SU-DHL-6 (cell line): ENCODE measurements at regions not wholly inside any gene's neighbourhood (a gene's known extent, or its start where the extent isn't known, plus 50 kb on each side); places are given as distances from the start of the nearest gene placed in this dataset.

Source experiments
- H2AFZ ChIP-seq: fragments of 200-600 bp; sonication (generic); 2 replicates; pipeline ENCODE4 v1.6.1; 2014; ENCODE audit warnings: low read depth, mild to moderate bottlenecking, moderate library complexity, mixed read lengths, antibody characterized with exemption, low read length; ENCODE audit not compliant: severe bottlenecking
- H3F3A ChIP-seq: fragments of 200-600 bp; shearing (Covaris generic); 2 replicates; pipeline ENCODE4 v1.6.0; 2016; ENCODE audit warnings: antibody characterized with exemption, mild to moderate bottlenecking; ENCODE audit not compliant: insufficient read depth
- H3K27ac ChIP-seq: fragments of 200-600 bp; sonication (generic); 2 replicates; pipeline ENCODE4 v1.5.1; 2016; ENCODE audit warnings: low read depth, mild to moderate bottlenecking, low read length, moderate library complexity, mixed read lengths
- H3K27me3 ChIP-seq: fragments of 200-600 bp; sonication (generic), shearing (Covaris generic); 2 replicates; pipeline ENCODE4 v1.6.0; 2014; ENCODE audit warnings: mild to moderate bottlenecking, low read length
- H3K36me3 ChIP-seq: fragments of 200-600 bp; sonication (generic); 2 replicates; pipeline ENCODE4 v1.6.1; 2014; ENCODE audit warnings: mild to moderate bottlenecking, low read length, mixed read lengths
- H3K4me2 ChIP-seq: fragments of 300-600, 200-600 bp; shearing (Covaris generic), sonication (generic); 2 replicates; pipeline ENCODE4 v1.6.0; 2014; ENCODE audit warnings: low read length, low read depth, mild to moderate bottlenecking; ENCODE audit not compliant: poor library complexity, severe bottlenecking
- H3K4me3 ChIP-seq: fragments of 200-600 bp; sonication (generic); 2 replicates; pipeline ENCODE4 v1.5.1; 2014; ENCODE audit warnings: antibody characterized with exemption, low read length, mild to moderate bottlenecking, mixed read lengths; ENCODE audit not compliant: insufficient read depth, poor library complexity, severe bottlenecking
- H3K79me2 ChIP-seq: fragments of 200-600 bp; sonication (generic); 2 replicates; pipeline ENCODE4 v1.6.1; 2014; ENCODE audit warnings: mild to moderate bottlenecking, low read length, moderate library complexity; ENCODE audit not compliant: insufficient read depth
- H3K9ac ChIP-seq: fragments of 200-600 bp; sonication (generic); 2 replicates; pipeline ENCODE4 v1.7.0; 2014; ENCODE audit warnings: mild to moderate bottlenecking, low read length
- H3K9me2 ChIP-seq: fragments of 200-600 bp; sonication (generic); replicated peaks from 2 replicates; pipeline ENCODE4 v1.6.1; 2014; ENCODE audit warnings: low read length; ENCODE audit not compliant: insufficient read depth
- H3K9me3 ChIP-seq: fragments of 200-600 bp; sonication (generic); 2 replicates; pipeline ENCODE4 v1.6.1; 2014; ENCODE audit warnings: low read length, mixed read lengths; ENCODE audit not compliant: insufficient read depth
- H4K20me1 ChIP-seq: fragments of 200-600 bp; sonication (generic); 2 replicates; pipeline ENCODE4 v1.6.1; 2014; ENCODE audit warnings: low read depth, mild to moderate bottlenecking, antibody characterized with exemption, low read length, moderate library complexity, mixed read lengths
- EZH2phosphoT487 ChIP-seq: fragments of 200-600 bp; sonication (generic), shearing (Covaris generic); conservative IDR thresholded peaks from 2 replicates; pipeline ENCODE4 v1.6.1; 2018; ENCODE audit warnings: mild to moderate bottlenecking, antibody characterized with exemption, low read length, moderate library complexity, mixed read lengths
- TF ChIP-seq, protein P1 (sequence below): fragments of 200-600 bp; sonication (generic); IDR thresholded peaks from one replicate; pipeline ENCODE4 v1.5.1; 2017; ENCODE audit warnings: antibody characterized with exemption, mild to moderate bottlenecking, low read length, moderate library complexity; ENCODE audit not compliant: insufficient read depth, poor library complexity, severe bottlenecking

DNA sequence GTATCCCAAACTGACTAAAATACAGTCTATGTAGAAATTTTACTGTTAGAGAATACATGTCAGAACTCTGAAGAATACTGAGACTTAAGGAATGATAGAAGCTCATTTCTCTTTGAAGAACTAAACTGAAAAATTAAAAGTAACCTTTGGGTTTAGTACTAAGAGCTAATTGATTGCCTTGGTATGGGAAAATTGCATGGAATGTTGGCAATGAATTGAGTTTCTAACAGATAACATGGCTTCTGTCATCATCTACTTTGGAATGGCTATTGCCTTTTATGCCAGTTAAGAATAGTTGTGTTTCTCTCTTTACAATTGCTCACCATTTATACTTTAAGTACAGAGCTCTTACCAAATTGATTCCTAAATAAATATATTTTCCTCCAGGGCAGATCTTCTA, 308.8 kb upstream of the SYT1 start:
- no peaks in the 10 kb centered on the region for H3K27me3 ChIP-seq
- no peaks in the 10 kb centered on the region for H3K9me2 ChIP-seq
- no peaks in the 10 kb centered on the region for H3F3A ChIP-seq
- no peak overlapping the region for H3K4me3 ChIP-seq
- no peak overlapping the region for H3K4me2 ChIP-seq
- TF ChIP-seq, protein P1, sequence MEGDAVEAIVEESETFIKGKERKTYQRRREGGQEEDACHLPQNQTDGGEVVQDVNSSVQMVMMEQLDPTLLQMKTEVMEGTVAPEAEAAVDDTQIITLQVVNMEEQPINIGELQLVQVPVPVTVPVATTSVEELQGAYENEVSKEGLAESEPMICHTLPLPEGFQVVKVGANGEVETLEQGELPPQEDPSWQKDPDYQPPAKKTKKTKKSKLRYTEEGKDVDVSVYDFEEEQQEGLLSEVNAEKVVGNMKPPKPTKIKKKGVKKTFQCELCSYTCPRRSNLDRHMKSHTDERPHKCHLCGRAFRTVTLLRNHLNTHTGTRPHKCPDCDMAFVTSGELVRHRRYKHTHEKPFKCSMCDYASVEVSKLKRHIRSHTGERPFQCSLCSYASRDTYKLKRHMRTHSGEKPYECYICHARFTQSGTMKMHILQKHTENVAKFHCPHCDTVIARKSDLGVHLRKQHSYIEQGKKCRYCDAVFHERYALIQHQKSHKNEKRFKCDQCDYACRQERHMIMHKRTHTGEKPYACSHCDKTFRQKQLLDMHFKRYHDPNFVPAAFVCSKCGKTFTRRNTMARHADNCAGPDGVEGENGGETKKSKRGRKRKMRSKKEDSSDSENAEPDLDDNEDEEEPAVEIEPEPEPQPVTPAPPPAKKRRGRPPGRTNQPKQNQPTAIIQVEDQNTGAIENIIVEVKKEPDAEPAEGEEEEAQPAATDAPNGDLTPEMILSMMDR, result no peak
- no peak for TF ChIP-seq EZH2phosphoT487
- no peaks in the 10 kb centered on the region for H4K20me1 ChIP-seq
- no peak overlapping the region for H2AFZ ChIP-seq
- no peaks in the 10 kb centered on the region for H3K9me3 ChIP-seq
- no peaks in the 10 kb centered on the region for H3K79me2 ChIP-seq
- H3K27ac ChIP-seq, result no peak overlapping the region
- no peaks in the 10 kb centered on the region for H3K36me3 ChIP-seq
- H3K9ac ChIP-seq, result no peak overlapping the region

DNA sequence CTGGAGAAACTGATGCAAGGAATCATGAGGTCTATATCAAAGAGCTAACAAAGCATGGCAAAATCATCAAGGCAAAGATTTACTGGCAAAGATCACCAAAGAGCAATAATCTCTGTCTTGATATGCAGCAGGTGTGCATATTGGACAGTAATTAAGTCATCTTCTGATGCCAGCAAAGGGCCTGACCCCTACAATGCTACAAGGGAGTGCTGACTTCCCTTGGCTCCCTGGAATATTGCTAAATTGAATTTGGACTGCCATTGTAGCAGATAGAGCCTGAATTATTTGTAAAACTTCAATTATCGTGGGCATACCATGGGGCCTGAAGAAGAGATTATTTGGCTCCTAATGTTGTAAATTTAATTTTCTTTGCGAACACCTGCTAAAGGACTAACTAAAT, 307.9 kb upstream of the SYT1 start:
- no peak overlapping the region for H3K4me2 ChIP-seq
- TF ChIP-seq, protein P1, result no peak
- TF ChIP-seq EZH2phosphoT487, result no peak
- H3F3A ChIP-seq, result no peaks in the 10 kb centered on the region
- no peaks in the 10 kb centered on the region for H3K36me3 ChIP-seq
- H3K79me2 ChIP-seq, result no peaks in the 10 kb centered on the region
- no peaks in the 10 kb centered on the region for H3K9me3 ChIP-seq
- H3K9ac ChIP-seq, result no peak overlapping the region
- H4K20me1 ChIP-seq, result no peaks in the 10 kb centered on the region
- no peak overlapping the region for H3K27ac ChIP-seq
- no peaks in the 10 kb centered on the region for H3K9me2 ChIP-seq
- no peak overlapping the region for H3K4me3 ChIP-seq
- H2AFZ ChIP-seq, result no peak overlapping the region
- H3K27me3 ChIP-seq, result no peaks in the 10 kb centered on the region

DNA sequence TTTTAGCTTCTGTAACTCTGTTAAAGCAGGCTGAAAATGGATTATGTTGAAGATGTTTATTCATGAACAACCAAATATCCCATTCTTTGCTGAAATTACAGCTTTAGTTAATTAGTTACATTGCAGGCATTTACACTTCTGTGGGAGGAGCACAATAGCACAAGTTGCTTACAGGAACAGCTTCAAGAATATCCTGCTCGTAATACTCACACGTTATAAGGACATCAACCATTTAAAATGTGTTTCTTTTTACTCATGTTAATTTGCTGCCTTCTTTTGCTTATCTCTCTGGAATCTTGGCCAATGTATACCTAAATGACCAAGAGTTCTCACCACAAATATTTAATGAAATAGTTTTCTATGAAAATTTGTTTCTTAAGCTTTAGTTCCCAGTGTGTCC, 305.2 kb upstream of the SYT1 start:
- Histone ChIP-seq H3K9ac (no peak overlapping the region), H3K9me3 (no peaks in the 10 kb centered on the region), H3K36me3 (no peaks in the 10 kb centered on the region), H3K4me3 (no peak overlapping the region), H3K27me3 (no peaks in the 10 kb centered on the region), H2AFZ (no peak overlapping the region), H3K4me2 (no peak overlapping the region), H3K9me2 (no peaks in the 10 kb centered on the region), H3K79me2 (no peaks in the 10 kb centered on the region), H4K20me1 (no peaks in the 10 kb centered on the region), H3F3A (no peaks in the 10 kb centered on the region), H3K27ac (no peak overlapping the region)
- no peak for TF ChIP-seq EZH2phosphoT487
- TF ChIP-seq, protein P1, result no peak

DNA sequence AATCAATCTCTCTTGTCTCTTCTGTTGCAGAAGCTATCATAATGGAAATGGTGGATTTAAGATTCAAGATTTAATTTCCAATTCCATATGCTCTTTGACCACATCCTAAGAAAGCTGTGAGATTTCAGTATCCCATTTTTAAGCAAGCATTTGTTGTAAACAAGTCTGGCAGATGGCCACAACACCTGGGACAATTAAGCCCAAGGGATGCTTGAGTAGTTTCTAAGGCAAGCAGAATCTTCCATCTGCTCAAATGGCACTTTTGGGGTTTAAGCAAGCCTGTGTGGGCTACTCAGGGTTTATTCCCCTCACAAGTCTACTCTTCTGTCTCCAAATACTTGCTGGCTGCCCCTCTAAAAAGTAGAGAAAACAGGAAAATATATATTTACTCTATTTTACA, 304.7 kb upstream of the SYT1 start:
- no peak overlapping the region for H3K27ac ChIP-seq
- no peak overlapping the region for H2AFZ ChIP-seq
- no peaks in the 10 kb centered on the region for H3K9me3 ChIP-seq
- no peak overlapping the region for H3K4me3 ChIP-seq
- no peak overlapping the region for H3K4me2 ChIP-seq
- H3K27me3 ChIP-seq, result no peaks in the 10 kb centered on the region
- H3K9ac ChIP-seq, result no peak overlapping the region
- no peaks in the 10 kb centered on the region for H4K20me1 ChIP-seq
- no peaks in the 10 kb centered on the region for H3K79me2 ChIP-seq
- no peaks in the 10 kb centered on the region for H3K36me3 ChIP-seq
- H3F3A ChIP-seq, result no peaks in the 10 kb centered on the region
- TF ChIP-seq, protein P1, result no peak
- no peak for TF ChIP-seq EZH2phosphoT487
- no peaks in the 10 kb centered on the region for H3K9me2 ChIP-seq
